ENCODE measurements at regions not wholly inside any gene's neighbourhood (a gene's known extent, or its start where the extent isn't known, plus 50 kb on each side); places are given as distances from the start of the nearest gene placed in this dataset.
A peak's percentile ranks its signal among the peaks of the same experiment; 100 is the strongest.

GRCh38 chr6:45732731-45733130, 282.9 kb downstream of the CLIC5 start:
- Histone ChIP-seq H3K4me1 (ENCODE audit: insufficient read depth) (no peaks in the 10 kb centered on the region), H3K27ac (no peak overlapping the region), H3K79me2 (ENCODE audit: insufficient read depth) (no peaks in the 10 kb centered on the region), H3K36me3 (ENCODE audit: low read depth) (no peaks in the 10 kb centered on the region), H3K4me3 (no peak overlapping the region), H3K27me3 (replicated peaks; ENCODE audit: insufficient read depth) (peaks cover 3% of the 10 kb centered on the region), H3K4me2 (ENCODE audit: unreplicated experiment) (no peak overlapping the region), H2AFZ (no peak overlapping the region), H3K9ac (no peak overlapping the region), H4K20me1 (ENCODE audit: insufficient read depth) (no peaks in the 10 kb centered on the region), H3F3A (ENCODE audit: insufficient read depth) (no peaks in the 10 kb centered on the region), H3K9me2 (ENCODE audit: insufficient read depth) (no peaks in the 10 kb centered on the region), H3K9me3 (ENCODE audit: low read depth) (no peaks in the 10 kb centered on the region)
- no peak for TF ChIP-seq EZH2phosphoT487 (IDR thresholded peaks at IDR 0.05; ENCODE audit: insufficient read depth, low read depth)
- TF ChIP-seq EZH2 (IDR thresholded peaks at IDR 0.05; ENCODE audit: insufficient read depth, poor library complexity, severe bottlenecking) = no peak
- in situ Hi-C loops (cut with MboI) = no loop called here
- no peak for DNase-seq
- WGBS, 2 experiments (ENCODE audit: low coverage in 1 of 2, low lambda C conversion rate in 2 of 2, missing lambda C conversion rate in 2 of 2) = 72 to 74% methylated on average over 7 of the region's 7 CpGs

- Histone ChIP-seq H3K27ac (no peak overlapping the region), H3K9me3 (ENCODE audit: low read depth) (no peaks in the 10 kb centered on the region), H4K20me1 (ENCODE audit: insufficient read depth) (no peaks in the 10 kb centered on the region), H3K36me3 (ENCODE audit: low read depth) (no peaks in the 10 kb centered on the region), H3K9me2 (ENCODE audit: insufficient read depth) (no peaks in the 10 kb centered on the region), H3F3A (ENCODE audit: insufficient read depth) (no peaks in the 10 kb centered on the region), H3K4me2 (ENCODE audit: unreplicated experiment) (no peak overlapping the region), H3K79me2 (ENCODE audit: insufficient read depth) (no peaks in the 10 kb centered on the region), H3K9ac (no peak overlapping the region), H3K4me1 (ENCODE audit: insufficient read depth) (no peaks in the 10 kb centered on the region), H2AFZ (no peak overlapping the region), H3K27me3 (replicated peaks; ENCODE audit: insufficient read depth) (peaks cover 3% of the 10 kb centered on the region), H3K4me3 (no peak overlapping the region)
- in situ Hi-C loops (cut with MboI) = no loop called here
- TF ChIP-seq EZH2phosphoT487 (IDR thresholded peaks at IDR 0.05; ENCODE audit: insufficient read depth, low read depth) = no peak
- no peak for TF ChIP-seq EZH2 (IDR thresholded peaks at IDR 0.05; ENCODE audit: insufficient read depth, poor library complexity, severe bottlenecking)
- DNase-seq = no peak
- WGBS, 2 experiments (ENCODE audit: low coverage in 1 of 2, low lambda C conversion rate in 2 of 2, missing lambda C conversion rate in 2 of 2) = 81 to 82% methylated on average over 1 of the region's 1 CpG
Measured at GRCh38 chr6:45730232-45730631, 285.4 kb downstream of the CLIC5 start.

GRCh38 chr6:45728674-45729073, 287.0 kb downstream of the CLIC5 start:
- no peaks in the 10 kb centered on the region for H3K36me3 ChIP-seq (ENCODE audit: low read depth)
- no peaks in the 10 kb centered on the region for H4K20me1 ChIP-seq (ENCODE audit: insufficient read depth)
- no peaks in the 10 kb centered on the region for H3F3A ChIP-seq (ENCODE audit: insufficient read depth)
- peak; percentile 54 for DNase-seq
- H3K27ac ChIP-seq = no peak overlapping the region
- 47 to 52% methylated on average over 3 of the region's 3 CpGs for WGBS, 2 experiments (ENCODE audit: low coverage in 1 of 2, low lambda C conversion rate in 2 of 2, missing lambda C conversion rate in 2 of 2)
- H2AFZ ChIP-seq = no peak overlapping the region
- H3K9me2 ChIP-seq (ENCODE audit: insufficient read depth) = no peaks in the 10 kb centered on the region
- H3K9ac ChIP-seq = no peak overlapping the region
- H3K79me2 ChIP-seq (ENCODE audit: insufficient read depth) = no peaks in the 10 kb centered on the region
- no peak overlapping the region for H3K4me2 ChIP-seq (ENCODE audit: unreplicated experiment)
- in situ Hi-C loops (cut with MboI) = no loop called here
- H3K27me3 ChIP-seq (replicated peaks; ENCODE audit: insufficient read depth) = peaks cover under 1% of the 10 kb centered on the region; the same call in 1 of the 2 replicates
- no peak for TF ChIP-seq EZH2phosphoT487 (IDR thresholded peaks at IDR 0.05; ENCODE audit: insufficient read depth, low read depth)
- TF ChIP-seq EZH2 (IDR thresholded peaks at IDR 0.05; ENCODE audit: insufficient read depth, poor library complexity, severe bottlenecking) = no peak
- no peak overlapping the region for H3K4me3 ChIP-seq
- H3K9me3 ChIP-seq (ENCODE audit: low read depth) = no peaks in the 10 kb centered on the region
- peaks cover 3% of the 10 kb centered on the region; the same call in 1 of the 2 replicates for H3K4me1 ChIP-seq (ENCODE audit: insufficient read depth)

- Histone ChIP-seq H2AFZ (no peak overlapping the region), H3K9me3 (ENCODE audit: low read depth) (no peaks in the 10 kb centered on the region), H3F3A (ENCODE audit: insufficient read depth) (no peaks in the 10 kb centered on the region), H3K27ac (no peak overlapping the region), H3K79me2 (ENCODE audit: insufficient read depth) (no peaks in the 10 kb centered on the region), H3K9ac (no peak overlapping the region), H3K36me3 (ENCODE audit: low read depth) (no peaks in the 10 kb centered on the region), H3K4me2 (ENCODE audit: unreplicated experiment) (no peak overlapping the region), H3K4me1 (ENCODE audit: insufficient read depth) (peaks cover 3% of the 10 kb centered on the region; the same call in 1 of the 2 replicates), H4K20me1 (ENCODE audit: insufficient read depth) (no peaks in the 10 kb centered on the region), H3K9me2 (ENCODE audit: insufficient read depth) (no peaks in the 10 kb centered on the region), H3K4me3 (no peak overlapping the region), H3K27me3 (replicated peaks; ENCODE audit: insufficient read depth) (no peaks in the 10 kb centered on the region; the same call in 1 of the 2 replicates)
- in situ Hi-C loops (cut with MboI) = no loop called here
- TF ChIP-seq EZH2phosphoT487 (IDR thresholded peaks at IDR 0.05; ENCODE audit: insufficient read depth, low read depth) (no peak), EZH2 (IDR thresholded peaks at IDR 0.05; ENCODE audit: insufficient read depth, poor library complexity, severe bottlenecking) (no peak)
- 87 to 95% methylated on average over 6 of the region's 6 CpGs for WGBS, 2 experiments (ENCODE audit: low coverage in 1 of 2, low lambda C conversion rate in 2 of 2, missing lambda C conversion rate in 2 of 2)
- no peak for DNase-seq
Measured at GRCh38 chr6:45727819-45728449, 287.7 kb downstream of the CLIC5 start.
